Upper lobe of right lung (tissue), 1 donor: ENCODE measurements at regions not wholly inside any gene's neighbourhood (a gene's known extent, or its start where the extent isn't known, plus 50 kb on each side); places are given as distances from the start of the nearest gene placed in this dataset.

ENCODE experiments used
- ATAC-seq: fragments of 200-7000 bp; cut with Tn5 transposase; one replicate; pipeline ENCODE4 v1.9.1; 2020; ENCODE audit warnings: mild to moderate bottlenecking, moderate library complexity
- DNase-seq: peaks from one replicate; pipeline ENCODE4 v3.0.0-alpha.2; 2020
- H3K27ac ChIP-seq: fragments of 200-600 bp; one replicate; pipeline ENCODE4 v1.8.0; 2022
- H3K27me3 ChIP-seq: fragments of 200-600 bp; one replicate; pipeline ENCODE4 v1.8.0; 2022; ENCODE audit warnings: mild to moderate bottlenecking
- H3K36me3 ChIP-seq: fragments of 200-600 bp; one replicate; pipeline ENCODE4 v1.8.0; 2022
- H3K4me1 ChIP-seq: fragments of 200-600 bp; one replicate; pipeline ENCODE4 v1.8.0; 2022
- H3K4me3 ChIP-seq: fragments of 200-600 bp; one replicate; pipeline ENCODE4 v1.8.0; 2022; ENCODE audit warnings: mild to moderate bottlenecking
- H3K9me3 ChIP-seq: fragments of 200-600 bp; one replicate; pipeline ENCODE4 v1.8.0; 2022
- CTCF ChIP-seq: fragments of 200-600 bp; IDR thresholded peaks from one replicate; pipeline ENCODE4 v1.8.0; 2022; ENCODE audit warnings: antibody characterized with exemption
- intact Hi-C: fragments of 100-400 bp; cut with DNase I; formaldehyde crosslinking; loops from one replicate; pipeline ENCODE4 v1.11.0; 2022
- donor health status: DM: no; HTN: yes; CAD: no; lungs with severe emphysema.

- TF ChIP-seq CTCF, result no peak
- DNase-seq (no peak), ATAC-seq (no peak)
- Histone ChIP-seq H3K27ac (no peak overlapping the region), H3K36me3 (no peaks in the 10 kb centered on the region), H3K27me3 (no peaks in the 10 kb centered on the region), H3K9me3 (no peaks in the 10 kb centered on the region), H3K4me1 (no peaks in the 10 kb centered on the region), H3K4me3 (no peak overlapping the region)
- intact Hi-C loops, result no loop called here
Measured at GRCh38 chr4:120304801-120305200, 238.2 kb upstream of the MAD2L1 start.

GRCh38 chr4:120299631-120300030, 233.0 kb upstream of the MAD2L1 start:
- Histone ChIP-seq H3K4me3 (no peak overlapping the region), H3K9me3 (no peaks in the 10 kb centered on the region), H3K27me3 (no peaks in the 10 kb centered on the region), H3K4me1 (no peaks in the 10 kb centered on the region), H3K36me3 (no peaks in the 10 kb centered on the region), H3K27ac (no peak overlapping the region)
- no peak for ATAC-seq
- intact Hi-C loops, result no loop called here
- no peak for TF ChIP-seq CTCF
- no peak for DNase-seq

- H3K9me3 ChIP-seq, result no peaks in the 10 kb centered on the region
- H3K4me1 ChIP-seq, result no peaks in the 10 kb centered on the region
- TF ChIP-seq CTCF, result no peak
- DNase-seq (no peak), ATAC-seq (no peak)
- H3K36me3 ChIP-seq, result no peaks in the 10 kb centered on the region
- no peaks in the 10 kb centered on the region for H3K27me3 ChIP-seq
- no peak overlapping the region for H3K4me3 ChIP-seq
- no peak overlapping the region for H3K27ac ChIP-seq
- intact Hi-C loops, result no loop called here
Measured at GRCh38 chr4:120293341-120293740, 226.7 kb upstream of the MAD2L1 start.

- Histone ChIP-seq H3K27ac (no peak overlapping the region), H3K4me1 (no peaks in the 10 kb centered on the region), H3K9me3 (no peaks in the 10 kb centered on the region), H3K27me3 (no peaks in the 10 kb centered on the region), H3K36me3 (no peaks in the 10 kb centered on the region), H3K4me3 (no peak overlapping the region)
- TF ChIP-seq CTCF, result no peak
- ATAC-seq (no peak), DNase-seq (no peak)
- intact Hi-C loops, result no loop called here
Measured at GRCh38 chr4:120291541-120291940, 224.9 kb upstream of the MAD2L1 start.

- intact Hi-C loops, result no loop called here
- no peak overlapping the region for H3K27ac ChIP-seq
- no peaks in the 10 kb centered on the region for H3K9me3 ChIP-seq
- ATAC-seq, result no peak
- H3K4me3 ChIP-seq, result no peak overlapping the region
- DNase-seq, result no peak
- no peaks in the 10 kb centered on the region for H3K27me3 ChIP-seq
- no peaks in the 10 kb centered on the region for H3K4me1 ChIP-seq
- H3K36me3 ChIP-seq, result no peaks in the 10 kb centered on the region
- no peak for TF ChIP-seq CTCF
Measured at GRCh38 chr4:120290553-120290952, 223.9 kb upstream of the MAD2L1 start.

- no peak overlapping the region for H3K27ac ChIP-seq
- TF ChIP-seq CTCF, result peak; percentile 22
- H3K4me3 ChIP-seq, result no peak overlapping the region
- no peaks in the 10 kb centered on the region for H3K27me3 ChIP-seq
- no peaks in the 10 kb centered on the region for H3K4me1 ChIP-seq
- ATAC-seq, result no peak
- no peaks in the 10 kb centered on the region for H3K9me3 ChIP-seq
- H3K36me3 ChIP-seq, result no peaks in the 10 kb centered on the region
- no peak for DNase-seq
- intact Hi-C loops, result no loop called here
Measured at GRCh38 chr4:120286813-120287212, 220.2 kb upstream of the MAD2L1 start.
